Stimulated activated CD4-positive, alpha-beta T cell treated with anti-CD3 and anti-CD28 coated beads, Interleukin-1b, Interleukin-23, amount 100 ng/mL, for 24 hours (primary cell): ENCODE measurements at regions not wholly inside any gene's neighbourhood (a gene's known extent, or its start where the extent isn't known, plus 50 kb on each side); places are given as distances from the start of the nearest gene placed in this dataset.
"Not testable (repeated sequence)": the region's sequence is repeated elsewhere in the genome, so short reads cannot be mapped to it uniquely, and the experiment has no call there.

Source experiments
- DNase-seq, 4 experiments: peaks; one replicate each; pipeline ENCODE4 v3.0.0-alpha.2; 2020; ENCODE audit warnings: low read depth in 4 of 4, low spot score in 1 of 4

- DNase-seq = no peak
Measured at GRCh38 chr6:21708320-21708580, 114.7 kb downstream of the SOX4 start.

- no peak for DNase-seq
Measured at GRCh38 chr6:21710216-21710615, 116.7 kb downstream of the SOX4 start.

GRCh38 chr6:21710908-21711627, 117.5 kb downstream of the SOX4 start:
- DNase-seq = no peak

GRCh38 chr6:21712213-21712612, 118.7 kb downstream of the SOX4 start:
- no peak for DNase-seq

- DNase-seq = no peak
Measured at GRCh38 chr6:21713481-21713880, 119.9 kb downstream of the SOX4 start.

GRCh38 chr6:21715180-21715579, 121.6 kb downstream of the SOX4 start:
- no peak for DNase-seq

- DNase-seq = no peak
Measured at GRCh38 chr6:21722510-21722909, 129.0 kb downstream of the SOX4 start.

GRCh38 chr6:21726676-21727075, 133.1 kb downstream of the SOX4 start:
- DNase-seq = no peak

GRCh38 chr6:21728141-21728540, 134.6 kb downstream of the SOX4 start:
- no peak for DNase-seq

- DNase-seq = no peak
Measured at GRCh38 chr6:21729431-21729830, 135.9 kb downstream of the SOX4 start.

- no peak for DNase-seq
Measured at GRCh38 chr6:21730533-21730932, 137.0 kb downstream of the SOX4 start.

- no peak for DNase-seq
Measured at GRCh38 chr6:21731411-21732031, 138.0 kb downstream of the SOX4 start.

GRCh38 chr6:21732032-21732730, 138.6 kb downstream of the SOX4 start:
- not testable (repeated sequence) for DNase-seq

- DNase-seq = no peak
Measured at GRCh38 chr6:21732731-21733130, 139.2 kb downstream of the SOX4 start.

- no peak for DNase-seq
Measured at GRCh38 chr6:21733311-21733710, 139.8 kb downstream of the SOX4 start.

- no peak for DNase-seq
Measured at GRCh38 chr6:21734204-21734603, 140.7 kb downstream of the SOX4 start.

GRCh38 chr6:21738180-21739094, 144.9 kb downstream of the SOX4 start:
- DNase-seq = no peak

- DNase-seq = no peak
Measured at GRCh38 chr6:21739241-21739640, 145.7 kb downstream of the SOX4 start.

GRCh38 chr6:21739838-21740237, 146.3 kb downstream of the SOX4 start:
- no peak for DNase-seq

GRCh38 chr6:21740376-21741124, 147.0 kb downstream of the SOX4 start:
- DNase-seq = no peak
